Psoas muscle (tissue), 7 donors: ENCODE measurements at regions not wholly inside any gene's neighbourhood (a gene's known extent, or its start where the extent isn't known, plus 50 kb on each side); places are given as distances from the start of the nearest gene placed in this dataset.

Experiments used
- ATAC-seq, 4 donors: fragments of 200-7000 bp; cut with Tn5 transposase; one replicate each; pipeline ENCODE4 v1.9.1; 2020; ENCODE audit warnings: moderate library complexity in 3 of 4, mild to moderate bottlenecking in 2 of 4
- DNase-seq, 2 donors: peaks; one replicate each; pipeline ENCODE4 v3.0.0-alpha.2; 2020
- H3K27ac ChIP-seq: fragments of 200-600 bp; one replicate; pipeline ENCODE4 v1.8.0; 2022
- H3K27me3 ChIP-seq, 3 donors: fragments of 200-600 bp in 1 of 3; one replicate each; pipeline versions ENCODE4 v1.6.1 to v1.8.0; 2013 to 2022; ENCODE audit warnings: low read length in 2 of 3, mild to moderate bottlenecking in 2 of 3, moderate library complexity in 1 of 3; ENCODE audit not compliant: insufficient read depth in 3 of 3
- H3K36me3 ChIP-seq, 2 donors: fragments of 200-600 bp in 1 of 2; one replicate each; pipeline versions ENCODE4 v1.6.1 to v1.8.0; 2013 to 2022; ENCODE audit warnings: low read depth in 1 of 2, mild to moderate bottlenecking in 1 of 2, moderate library complexity in 1 of 2; ENCODE audit not compliant: insufficient read depth in 1 of 2
- H3K4me1 ChIP-seq: fragments of 200-600 bp; one replicate; pipeline ENCODE4 v1.8.0; 2022
- H3K4me3 ChIP-seq: fragments of 200-600 bp; one replicate; pipeline ENCODE4 v1.8.0; 2022; ENCODE audit warnings: mild to moderate bottlenecking
- H3K9me3 ChIP-seq: fragments of 200-600 bp; one replicate; pipeline ENCODE4 v1.8.0; 2022
- WGBS, 3 donors: extraction: QIAGEN DNeasy Blood & Tissue Kit; methylation state at CpG; one replicate each; pipeline versions ENCODE4 v1.1.6 to v1.1.7; 2013; 5-methylcytosine and 5-hydroxymethylcytosine counted together
- intact Hi-C, 2 donors: fragments of 100-400 bp; cut with DNase I; formaldehyde crosslinking; loops; one replicate each; pipeline versions ENCODE4 v1.11.0 to v1.14.2; 2022
- TF ChIP-seq, protein P1 (sequence below): fragments of 200-600 bp; IDR thresholded peaks from one replicate; pipeline ENCODE4 v1.8.0; 2022; ENCODE audit warnings: antibody characterized with exemption
- donor health status: healthy with polysubstance abuse.
- donor health status: DM: no; HTN: no; CAD: no; lungs with moderate emphysema.
- donor health status: Bipolar disorder and iron deficiency.
- donor health status: healthy.
- donor health status: DM: yes; HTN: yes; CAD: no.
- donor health status: DM: no; HTN: no; CAD: no.
- donor health status: DM: yes; HTN: yes; CAD: no.

DNA sequence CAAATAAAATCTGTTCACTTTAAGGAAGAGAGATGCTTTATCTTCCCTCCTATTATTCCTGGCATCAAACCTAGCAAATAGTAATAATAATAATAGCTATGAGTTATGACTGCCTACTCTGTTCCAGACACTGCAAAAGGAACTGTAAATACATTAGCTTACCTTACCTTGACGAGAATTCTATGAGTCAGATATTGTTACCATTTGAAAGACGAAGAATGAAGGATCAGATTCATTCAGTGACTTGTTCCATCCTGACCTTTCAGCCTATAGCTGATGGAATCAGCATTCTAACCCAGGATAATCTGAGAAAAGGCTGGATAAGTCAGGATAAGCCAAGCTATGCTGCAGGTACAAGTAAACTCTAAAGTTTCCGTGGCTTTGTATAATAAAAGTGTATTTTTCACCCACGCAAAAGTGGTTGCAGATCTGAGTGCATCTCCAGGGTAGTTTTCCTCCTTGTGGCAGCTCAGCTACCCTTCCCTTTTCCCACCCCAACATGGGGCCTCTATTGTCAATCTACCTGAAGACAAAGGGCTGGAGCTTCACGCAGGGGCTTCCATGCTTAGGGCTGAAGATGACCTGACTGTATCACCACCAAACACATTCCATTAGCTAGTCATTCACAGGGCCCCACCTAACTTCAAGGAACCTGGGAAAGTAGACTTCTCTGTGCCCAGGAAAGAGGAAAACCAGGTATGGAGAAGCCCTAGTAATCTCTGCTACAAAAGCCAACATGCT, 57.2 kb upstream of the CCND2 start:
- Histone ChIP-seq H3K4me1 (no peaks in the 10 kb centered on the region), H3K27me3 (peaks cover 0 to 2% (median 0%) of the 10 kb centered on the region in 3 donors), H3K36me3 (no peaks in the 10 kb centered on the region), H3K27ac (no peak overlapping the region), H3K9me3 (no peaks in the 10 kb centered on the region), H3K4me3 (no peak overlapping the region)
- TF ChIP-seq, protein P1, sequence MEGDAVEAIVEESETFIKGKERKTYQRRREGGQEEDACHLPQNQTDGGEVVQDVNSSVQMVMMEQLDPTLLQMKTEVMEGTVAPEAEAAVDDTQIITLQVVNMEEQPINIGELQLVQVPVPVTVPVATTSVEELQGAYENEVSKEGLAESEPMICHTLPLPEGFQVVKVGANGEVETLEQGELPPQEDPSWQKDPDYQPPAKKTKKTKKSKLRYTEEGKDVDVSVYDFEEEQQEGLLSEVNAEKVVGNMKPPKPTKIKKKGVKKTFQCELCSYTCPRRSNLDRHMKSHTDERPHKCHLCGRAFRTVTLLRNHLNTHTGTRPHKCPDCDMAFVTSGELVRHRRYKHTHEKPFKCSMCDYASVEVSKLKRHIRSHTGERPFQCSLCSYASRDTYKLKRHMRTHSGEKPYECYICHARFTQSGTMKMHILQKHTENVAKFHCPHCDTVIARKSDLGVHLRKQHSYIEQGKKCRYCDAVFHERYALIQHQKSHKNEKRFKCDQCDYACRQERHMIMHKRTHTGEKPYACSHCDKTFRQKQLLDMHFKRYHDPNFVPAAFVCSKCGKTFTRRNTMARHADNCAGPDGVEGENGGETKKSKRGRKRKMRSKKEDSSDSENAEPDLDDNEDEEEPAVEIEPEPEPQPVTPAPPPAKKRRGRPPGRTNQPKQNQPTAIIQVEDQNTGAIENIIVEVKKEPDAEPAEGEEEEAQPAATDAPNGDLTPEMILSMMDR = no peak
- ATAC-seq (no peak), DNase-seq (no peak)
- intact Hi-C loops = no loop called here
- WGBS, 3 donors = 78 to 81% (median 81%) methylated on average over 5 of the region's 5 CpGs

GRCh38 chr12:4215229-4216186, 58.1 kb upstream of the CCND2 start:
- peaks cover 0 to 2% (median 0%) of the 10 kb centered on the region in 3 donors for H3K27me3 ChIP-seq
- H3K36me3 ChIP-seq = no peaks in the 10 kb centered on the region
- 68 to 69% (median 68%) methylated on average over 18 of the region's 18 CpGs for WGBS, 3 donors
- DNase-seq (peak; percentile 52 to 79), ATAC-seq (peak in 1 of 4 donors; percentile 36)
- H3K9me3 ChIP-seq = no peaks in the 10 kb centered on the region
- H3K27ac ChIP-seq = no peak overlapping the region
- TF ChIP-seq, protein P1 = no peak
- no peaks in the 10 kb centered on the region for H3K4me1 ChIP-seq
- intact Hi-C loops = no loop called here
- H3K4me3 ChIP-seq = no peak overlapping the region

DNA sequence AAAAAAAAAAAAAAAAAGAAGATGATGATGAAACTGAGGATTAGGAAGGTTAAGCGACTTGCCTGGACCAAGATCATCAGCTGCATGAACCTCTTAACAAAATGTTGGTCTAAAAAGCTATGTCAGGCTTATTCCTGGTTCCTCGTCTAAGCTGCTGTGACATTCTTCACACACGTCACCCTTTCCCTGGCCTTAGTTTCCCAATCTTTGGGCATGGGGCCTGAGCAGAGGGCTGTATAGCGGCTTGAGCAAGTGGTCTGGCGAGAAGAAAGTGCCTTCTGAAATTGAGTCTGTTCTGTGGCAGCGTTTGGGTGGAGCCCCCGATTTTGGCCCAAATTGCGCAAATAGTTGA, 58.7 kb upstream of the CCND2 start:
- Histone ChIP-seq H3K4me1 (no peaks in the 10 kb centered on the region), H3K27me3 (peaks cover 0 to 2% (median 0%) of the 10 kb centered on the region in 3 donors), H3K36me3 (no peaks in the 10 kb centered on the region), H3K4me3 (no peak overlapping the region), H3K9me3 (no peaks in the 10 kb centered on the region), H3K27ac (no peak overlapping the region)
- intact Hi-C loops = no loop called here
- no peak for DNase-seq
- TF ChIP-seq, protein P1 = no peak
- WGBS, 3 donors = 85 to 93% (median 88%) methylated on average over 8 of the region's 8 CpGs
- no peak for ATAC-seq

DNA sequence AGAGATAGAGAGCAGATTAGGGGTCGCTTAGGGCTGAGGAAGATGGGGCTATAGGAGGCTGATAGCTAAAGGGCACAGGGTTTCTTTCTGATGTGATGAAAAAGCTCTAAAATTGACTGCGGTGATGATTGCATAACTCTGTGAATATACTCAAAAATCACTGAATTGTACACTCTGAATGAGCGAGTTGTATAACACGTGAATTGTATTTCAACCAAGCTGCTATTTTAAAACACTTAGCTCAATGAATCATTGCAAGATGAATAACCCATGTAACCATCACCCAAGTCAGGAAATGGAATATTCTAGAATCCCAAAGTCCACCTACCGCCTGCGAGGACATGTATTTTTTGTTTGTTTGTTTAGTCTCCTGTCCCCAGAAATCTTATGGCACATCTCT, 60.1 kb upstream of the CCND2 start:
- Histone ChIP-seq H3K27me3 (peaks cover 0 to 2% (median 0%) of the 10 kb centered on the region in 3 donors), H3K36me3 (no peaks in the 10 kb centered on the region), H3K27ac (no peak overlapping the region), H3K9me3 (no peaks in the 10 kb centered on the region), H3K4me1 (no peaks in the 10 kb centered on the region), H3K4me3 (no peak overlapping the region)
- ATAC-seq (no peak), DNase-seq (no peak)
- intact Hi-C loops = no loop called here
- WGBS, 3 donors = 84 to 94% (median 92%) methylated on average over 6 of the region's 6 CpGs
- TF ChIP-seq, protein P1 = no peak
